DMS114 treated with DMSO at 0.1 percent for 48 hours (cell line): ENCODE measurements at regions not wholly inside any gene's neighbourhood (a gene's known extent, or its start where the extent isn't known, plus 50 kb on each side); places are given as distances from the start of the nearest gene placed in this dataset.

Experiments used
- DNase-seq: peaks from one replicate; lab custom pipeline; 2025; ENCODE audit not compliant: unreplicated experiment; lab: John Stamatoyannopoulos, UW

- DNase-seq: no peak
Measured at GRCh38 chr7:38070718-38071117, 107.3 kb upstream of the STARD3NL start.

GRCh38 chr7:38086857-38087256 is 91.2 kb upstream of the STARD3NL start:
- DNase-seq: no peak

DNA sequence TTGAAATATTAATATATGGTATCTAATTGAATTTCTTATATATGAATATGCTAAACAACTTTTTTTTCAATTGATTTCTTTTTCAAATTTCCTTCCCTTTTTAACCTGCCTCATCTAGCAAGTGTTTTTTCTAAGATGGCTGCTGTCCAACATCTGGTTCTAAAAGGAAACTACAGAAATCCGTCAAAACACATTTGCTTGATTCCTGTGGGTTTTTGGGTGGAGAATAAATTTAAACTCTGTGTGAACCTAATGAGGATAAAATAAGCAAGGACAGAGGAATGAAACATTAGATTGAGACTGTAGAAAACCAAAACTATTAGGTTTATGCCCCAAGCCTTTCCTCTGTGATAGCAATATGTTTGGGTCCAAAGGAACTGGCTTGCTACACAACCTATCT is 75.5 kb upstream of the STARD3NL start:
- DNase-seq: no peak

- DNase-seq: peak; percentile 66
Measured at GRCh38 chr7:38105874-38106483, 72.1 kb upstream of the STARD3NL start.

DNA sequence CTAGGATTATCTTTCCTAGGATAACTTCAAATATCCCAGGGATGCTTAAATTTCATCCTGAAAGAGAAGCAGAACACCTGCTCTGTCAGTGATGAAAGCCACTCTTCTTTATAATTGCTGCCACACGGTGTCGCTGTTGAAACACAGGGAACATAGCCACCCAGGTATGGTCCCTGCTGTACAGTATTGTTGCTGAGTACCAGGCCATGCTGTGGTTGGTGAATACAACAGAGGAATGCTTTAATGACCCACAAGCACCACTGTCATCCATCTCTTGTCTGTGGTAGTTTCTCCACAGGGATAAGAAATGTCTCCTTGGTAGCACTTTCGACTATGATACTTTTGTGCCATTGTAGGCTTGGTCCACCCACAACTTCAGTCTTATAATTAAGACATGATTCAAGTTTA is 70.6 kb upstream of the STARD3NL start:
- DNase-seq: peak; percentile 27

GRCh38 chr7:38112075-38112474 is 66.0 kb upstream of the STARD3NL start:
- no peak for DNase-seq

GRCh38 chr7:38120076-38120475 is 58.0 kb upstream of the STARD3NL start:
- DNase-seq: no peak

DNA sequence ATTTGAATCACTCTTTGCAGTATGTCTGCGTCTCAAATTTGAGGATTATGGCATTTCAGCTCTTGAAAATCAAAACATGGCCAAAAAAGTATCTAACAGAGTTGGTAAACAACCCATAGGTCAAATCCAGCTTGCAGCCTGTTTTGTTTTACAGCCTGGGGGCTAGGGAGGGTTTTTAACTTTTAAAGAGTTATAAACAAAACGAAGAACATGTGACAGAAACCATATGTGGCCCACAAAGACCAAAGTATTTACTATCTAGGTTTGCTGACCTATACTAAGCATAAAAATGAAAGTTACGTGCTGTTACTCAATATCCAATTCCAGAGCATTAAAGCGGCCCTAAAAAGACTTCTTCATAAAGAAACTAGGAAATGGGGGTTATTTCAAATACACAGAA is 55.5 kb upstream of the STARD3NL start:
- DNase-seq: no peak

- DNase-seq: no peak
Measured at GRCh38 chr7:38123494-38123893, 54.6 kb upstream of the STARD3NL start.

DNA sequence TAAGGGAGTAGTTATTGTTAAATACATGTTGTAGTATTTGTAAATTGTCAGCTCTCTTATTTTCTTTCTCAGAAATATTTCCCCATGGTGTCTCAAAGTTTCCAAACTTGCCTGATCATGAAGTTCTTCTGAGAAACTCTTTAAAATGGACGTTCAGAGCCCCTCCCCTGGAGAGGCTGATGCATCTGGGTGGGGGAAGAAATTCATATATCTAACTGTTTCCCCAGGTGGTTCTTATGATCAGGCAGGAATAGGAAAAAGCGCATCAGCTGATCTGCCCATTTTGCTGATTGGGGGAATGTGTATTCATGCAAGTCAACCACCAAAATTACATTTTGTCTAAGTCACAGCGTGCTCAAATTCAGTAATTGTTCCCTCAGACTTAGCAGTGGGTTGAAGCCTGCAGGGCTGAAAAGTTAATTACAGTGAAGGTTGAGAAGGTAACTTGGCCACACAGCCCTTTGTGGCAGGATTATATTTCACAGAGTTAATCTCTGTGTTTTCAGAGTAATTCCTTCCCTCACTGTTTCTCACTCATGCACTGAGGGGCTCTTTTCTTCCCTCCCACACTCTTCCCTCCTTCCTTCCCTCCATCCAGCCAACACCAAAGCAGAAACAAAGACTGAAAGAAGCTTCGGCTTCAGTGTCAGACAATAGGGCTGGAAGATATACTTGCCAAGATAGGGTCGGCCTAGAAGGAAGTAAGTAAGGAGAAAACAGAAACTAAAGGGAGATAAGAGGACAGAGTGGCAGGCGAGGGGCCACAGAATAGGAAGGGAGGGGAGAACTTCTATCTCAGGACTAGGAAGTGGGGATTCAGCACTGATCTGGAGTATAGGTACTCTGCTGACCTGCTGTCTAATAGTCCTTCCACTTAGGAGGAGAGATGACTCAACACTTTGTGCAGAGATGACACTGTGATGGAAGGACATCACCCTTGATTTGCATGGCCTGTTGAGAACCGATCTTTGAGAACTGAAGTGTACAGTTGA is 50.5 kb upstream of the STARD3NL start:
- no peak for DNase-seq
